IPS DF 6.9 (cell line): ENCODE measurements at regions not wholly inside any gene's neighbourhood (a gene's known extent, or its start where the extent isn't known, plus 50 kb on each side); places are given as distances from the start of the nearest gene placed in this dataset.

ENCODE experiments used
- DNase-seq: peaks from one replicate; pipeline ENCODE4 v3.0.0-alpha.2; 2013; ENCODE audit warnings: low read depth, low spot score
- H3K27ac ChIP-seq: one replicate; pipeline ENCODE4 v1.5.1; 2013; ENCODE audit warnings: low read length, control low read depth
- H3K27me3 ChIP-seq: 2 replicates; pipeline ENCODE4 v1.6.1; 2013; ENCODE audit warnings: mild to moderate bottlenecking, low read length; ENCODE audit not compliant: control insufficient read depth, insufficient read depth
- H3K36me3 ChIP-seq: 2 replicates; pipeline ENCODE4 v1.6.1; 2013; ENCODE audit warnings: low read length; ENCODE audit not compliant: control insufficient read depth, insufficient read depth
- H3K4me1 ChIP-seq: 2 replicates; pipeline ENCODE4 v1.6.1; 2013; ENCODE audit warnings: low read length; ENCODE audit not compliant: control insufficient read depth, insufficient read depth
- H3K4me3 ChIP-seq: 2 replicates; pipeline ENCODE4 v1.5.1; 2013; ENCODE audit warnings: mild to moderate bottlenecking, low read length
- H3K9me3 ChIP-seq: 2 replicates; pipeline ENCODE4 v1.6.1; 2013; ENCODE audit warnings: low read length, inconsistent platforms; ENCODE audit not compliant: control insufficient read depth, insufficient read depth
- WGBS: extraction: QIAGEN DNeasy Blood & Tissue Kit; methylation state at CpG from one replicate; pipeline ENCODE4 v1.1.7; 2013; ENCODE audit warnings: mixed read lengths, missing lambda C conversion rate; ENCODE audit not compliant: insufficient read length, insufficient coverage; 5-methylcytosine and 5-hydroxymethylcytosine counted together

DNA sequence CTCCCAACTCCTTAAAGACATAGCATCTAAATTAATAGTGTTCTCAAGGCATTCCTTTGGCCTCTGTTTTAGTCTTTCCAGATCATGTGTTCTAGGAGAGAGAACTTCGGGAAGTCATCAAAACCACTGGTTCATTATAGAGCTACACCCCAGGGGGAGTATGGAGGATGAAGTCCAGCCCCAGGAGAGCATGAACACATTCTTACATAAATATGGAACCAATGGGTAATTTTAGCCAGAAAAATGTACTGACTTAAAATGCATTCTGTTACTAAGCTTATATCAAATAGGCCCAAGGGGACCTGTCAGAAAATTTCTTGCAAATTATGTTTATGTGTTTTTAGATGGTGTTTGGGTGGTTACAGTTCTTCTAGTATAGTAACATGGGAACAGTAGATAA, 165.2 kb downstream of the NTMT2 start:
- peaks cover 3% of the 10 kb centered on the region; the same call in 1 of the 2 replicates for H3K4me1 ChIP-seq
- H3K36me3 ChIP-seq: no peaks in the 10 kb centered on the region
- no peak overlapping the region for H3K4me3 ChIP-seq
- no peaks in the 10 kb centered on the region for H3K9me3 ChIP-seq
- WGBS: no CpG with 5 or more reads among the region's 1 CpG
- DNase-seq: no peak
- no peak overlapping the region for H3K27ac ChIP-seq
- H3K27me3 ChIP-seq: no peaks in the 10 kb centered on the region

DNA sequence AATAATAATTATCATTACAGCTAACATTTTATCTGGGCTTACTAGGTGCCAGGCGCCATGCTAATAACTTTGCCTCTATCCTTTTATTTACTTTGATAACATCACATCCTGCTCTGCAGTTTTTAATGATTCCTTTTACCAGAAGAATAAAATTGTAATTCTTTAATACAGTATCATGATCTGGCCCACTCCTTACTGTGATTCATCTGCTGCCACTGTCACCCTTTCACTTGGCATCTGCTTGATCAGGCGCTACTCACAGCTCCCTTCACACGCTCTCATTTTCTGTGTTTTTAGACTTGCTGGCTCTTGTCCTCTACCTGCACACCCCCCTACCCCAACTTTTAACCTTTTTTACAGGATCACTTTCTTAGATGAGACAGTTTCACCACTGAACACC, 167.5 kb downstream of the NTMT2 start:
- no peak overlapping the region for H3K27ac ChIP-seq
- DNase-seq: no peak
- no peak overlapping the region for H3K4me3 ChIP-seq
- H3K27me3 ChIP-seq: no peaks in the 10 kb centered on the region
- WGBS: no CpG with 5 or more reads among the region's 3 CpGs
- H3K4me1 ChIP-seq: peaks cover 3% of the 10 kb centered on the region; the same call in 1 of the 2 replicates
- no peaks in the 10 kb centered on the region for H3K36me3 ChIP-seq
- no peaks in the 10 kb centered on the region for H3K9me3 ChIP-seq

DNA sequence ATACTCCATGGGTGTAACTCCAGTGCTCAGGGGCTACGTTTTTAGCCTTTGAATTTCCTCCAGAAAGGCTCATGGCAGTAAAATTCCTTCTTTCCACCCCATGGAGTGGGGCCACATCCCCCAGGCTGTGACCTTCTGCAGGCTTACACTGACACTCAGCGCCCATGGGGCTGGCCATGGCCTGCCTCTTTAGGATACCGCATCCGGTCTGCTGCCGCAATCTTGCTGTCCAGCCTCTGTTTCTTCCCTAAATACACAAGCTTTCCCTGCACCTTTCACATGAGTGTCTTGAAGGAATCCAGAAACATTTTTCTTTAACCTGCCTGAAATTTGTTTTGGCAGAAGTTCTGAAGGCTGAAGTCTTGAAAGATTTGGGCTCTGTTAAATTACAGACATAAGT, 170.5 kb downstream of the NTMT2 start:
- no peaks in the 10 kb centered on the region for H3K9me3 ChIP-seq
- no peak overlapping the region for H3K27ac ChIP-seq
- no peak for DNase-seq
- no peaks in the 10 kb centered on the region for H3K4me1 ChIP-seq
- no peaks in the 10 kb centered on the region for H3K36me3 ChIP-seq
- no CpG with 5 or more reads among the region's 5 CpGs for WGBS
- no peak overlapping the region for H3K4me3 ChIP-seq
- no peaks in the 10 kb centered on the region for H3K27me3 ChIP-seq

DNA sequence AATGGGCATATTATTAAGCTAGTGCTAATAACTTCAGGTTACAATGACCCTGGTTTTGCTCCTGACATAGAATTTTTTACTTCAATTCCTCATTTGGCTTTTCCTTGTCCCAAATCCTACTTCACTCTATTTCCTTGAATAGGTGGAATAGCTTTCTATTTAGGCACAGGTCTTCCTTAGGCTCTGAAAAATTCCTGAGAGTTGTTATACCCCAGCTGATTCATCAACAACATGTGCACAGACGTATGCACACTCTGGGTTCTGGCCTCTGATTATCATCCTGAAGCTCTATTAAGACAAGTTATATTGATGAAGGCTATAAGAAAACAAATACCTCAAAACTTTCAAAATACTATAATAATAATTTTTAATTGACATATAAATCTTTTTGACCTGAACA, 172.4 kb downstream of the NTMT2 start:
- H3K9me3 ChIP-seq: no peaks in the 10 kb centered on the region
- no CpG with 5 or more reads among the region's 1 CpG for WGBS
- H3K4me1 ChIP-seq: no peaks in the 10 kb centered on the region
- no peak overlapping the region for H3K4me3 ChIP-seq
- H3K27ac ChIP-seq: no peak overlapping the region
- H3K27me3 ChIP-seq: no peaks in the 10 kb centered on the region
- no peaks in the 10 kb centered on the region for H3K36me3 ChIP-seq
- DNase-seq: no peak

DNA sequence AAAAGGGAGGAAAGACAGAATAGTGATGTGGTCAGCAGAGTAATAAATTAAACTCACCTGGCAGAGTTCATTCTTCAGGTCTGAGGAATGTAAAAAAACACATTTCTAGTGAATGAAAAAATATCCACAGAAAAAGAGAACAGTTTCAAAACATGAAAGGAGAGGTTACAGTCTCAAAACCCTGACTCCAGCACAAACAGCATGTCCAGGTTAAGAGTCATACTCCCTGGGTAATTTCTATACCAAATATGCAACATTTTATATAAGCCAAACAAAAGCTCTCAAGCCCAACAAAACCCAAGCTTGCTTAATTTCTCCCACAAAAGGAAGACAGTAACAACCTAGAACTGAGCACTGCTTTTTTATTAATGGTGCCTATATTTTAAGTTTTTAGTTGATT, 173.0 kb downstream of the NTMT2 start:
- no peak for DNase-seq
- no peaks in the 10 kb centered on the region for H3K27me3 ChIP-seq
- H3K27ac ChIP-seq: no peak overlapping the region
- H3K4me3 ChIP-seq: no peak overlapping the region
- H3K4me1 ChIP-seq: no peaks in the 10 kb centered on the region
- H3K9me3 ChIP-seq: no peaks in the 10 kb centered on the region
- no peaks in the 10 kb centered on the region for H3K36me3 ChIP-seq

DNA sequence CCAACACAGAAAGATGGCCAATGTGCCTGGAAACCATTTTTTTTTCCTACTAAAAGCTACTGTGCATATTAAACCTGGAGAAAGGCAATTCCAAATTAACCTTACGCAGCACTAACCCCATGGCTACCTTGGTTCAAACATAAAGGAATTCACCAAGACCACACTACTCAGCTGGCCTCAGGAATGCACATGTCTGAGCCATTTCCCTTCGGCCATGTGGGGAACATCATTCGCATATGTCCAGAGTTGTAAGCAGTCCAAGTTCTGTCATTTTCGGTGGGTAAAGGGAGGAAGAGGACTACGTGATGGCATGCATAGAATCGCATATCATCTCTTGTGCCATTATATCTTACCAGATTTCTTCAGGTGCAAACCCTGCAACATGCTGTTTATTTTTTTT, 175.4 kb downstream of the NTMT2 start:
- Histone ChIP-seq H3K27ac (no peak overlapping the region), H3K4me3 (no peak overlapping the region), H3K36me3 (no peaks in the 10 kb centered on the region), H3K9me3 (no peaks in the 10 kb centered on the region), H3K4me1 (no peaks in the 10 kb centered on the region), H3K27me3 (no peaks in the 10 kb centered on the region)
- no CpG with 5 or more reads among the region's 6 CpGs for WGBS
- DNase-seq: no peak

DNA sequence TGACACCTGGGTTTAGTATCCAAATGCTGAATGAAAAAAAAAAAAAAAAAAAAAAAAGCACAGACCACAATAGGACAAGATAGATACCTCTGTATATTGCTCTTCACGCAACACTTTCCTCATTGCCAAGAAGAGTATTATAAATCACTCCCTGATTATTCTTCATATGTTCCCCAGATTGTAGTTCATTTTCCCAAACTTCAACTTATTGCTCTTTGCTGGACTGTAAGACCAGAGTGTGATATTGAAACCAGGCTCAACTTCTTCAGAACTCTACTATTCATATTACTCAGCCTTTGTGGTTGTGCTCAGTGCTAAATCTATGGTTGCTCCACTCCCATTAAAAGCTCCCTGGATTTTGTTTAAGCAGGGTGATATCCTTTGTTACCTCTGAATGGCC, 180.4 kb downstream of the NTMT2 start:
- no peak for DNase-seq
- WGBS: no CpG with 5 or more reads among the region's 1 CpG
- Histone ChIP-seq H3K9me3 (no peaks in the 10 kb centered on the region), H3K27me3 (no peaks in the 10 kb centered on the region), H3K36me3 (no peaks in the 10 kb centered on the region), H3K4me3 (no peak overlapping the region), H3K4me1 (no peaks in the 10 kb centered on the region), H3K27ac (no peak overlapping the region)

DNA sequence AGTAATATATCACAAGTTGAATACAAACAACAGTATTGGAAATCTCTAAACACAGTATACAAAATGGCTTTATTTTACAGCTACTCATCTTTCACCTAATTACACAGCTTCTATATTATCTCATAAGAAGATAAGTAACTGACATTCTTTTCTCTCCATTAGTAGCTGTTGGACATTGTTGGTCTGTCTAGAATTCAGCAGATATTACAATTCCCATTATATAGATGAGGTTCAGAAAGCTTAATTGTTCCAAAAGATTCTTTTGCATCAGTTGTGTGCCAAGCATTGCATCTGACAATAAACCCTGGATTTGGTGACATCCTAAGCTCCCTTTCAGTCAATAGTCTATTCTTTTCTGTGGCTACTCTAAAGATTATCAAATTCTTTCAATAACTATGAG, 187.0 kb downstream of the NTMT2 start:
- H3K4me3 ChIP-seq: no peak overlapping the region
- H3K9me3 ChIP-seq: no peaks in the 10 kb centered on the region
- H3K27me3 ChIP-seq: no peaks in the 10 kb centered on the region
- H3K36me3 ChIP-seq: no peaks in the 10 kb centered on the region
- no peak overlapping the region for H3K27ac ChIP-seq
- no peak for DNase-seq
- H3K4me1 ChIP-seq: no peaks in the 10 kb centered on the region

DNA sequence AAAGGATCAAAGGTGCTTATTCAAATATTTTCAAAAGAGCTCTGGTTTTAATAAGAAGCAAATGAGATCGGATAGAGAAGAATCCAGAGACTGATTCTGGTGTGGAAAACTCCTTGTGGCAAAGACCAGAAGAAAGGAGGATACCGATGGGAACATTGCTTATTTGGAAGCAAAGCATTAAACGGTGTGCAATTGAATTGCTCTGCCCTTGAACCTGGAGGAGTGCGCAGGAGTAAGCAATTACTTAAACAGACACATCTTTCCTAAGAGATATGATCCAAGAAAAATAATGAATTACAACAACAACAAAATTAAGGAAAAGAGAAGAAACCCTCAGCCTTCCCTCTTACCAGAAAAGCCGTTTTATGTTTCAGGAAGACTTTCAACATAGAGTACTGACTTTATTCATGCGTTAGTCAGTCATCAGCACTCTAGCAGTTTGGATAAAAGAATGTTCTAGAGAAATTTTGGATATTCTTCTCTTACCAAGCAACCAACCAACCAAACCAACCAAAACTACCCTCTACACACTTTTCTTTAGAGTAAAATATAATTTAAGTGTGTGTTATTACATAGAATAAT, 191.7 kb downstream of the NTMT2 start:
- no peaks in the 10 kb centered on the region for H3K27me3 ChIP-seq
- no peak overlapping the region for H3K4me3 ChIP-seq
- DNase-seq: no peak
- no CpG with 5 or more reads among the region's 6 CpGs for WGBS
- no peaks in the 10 kb centered on the region for H3K36me3 ChIP-seq
- no peaks in the 10 kb centered on the region for H3K4me1 ChIP-seq
- H3K27ac ChIP-seq: no peak overlapping the region
- H3K9me3 ChIP-seq: no peaks in the 10 kb centered on the region

DNA sequence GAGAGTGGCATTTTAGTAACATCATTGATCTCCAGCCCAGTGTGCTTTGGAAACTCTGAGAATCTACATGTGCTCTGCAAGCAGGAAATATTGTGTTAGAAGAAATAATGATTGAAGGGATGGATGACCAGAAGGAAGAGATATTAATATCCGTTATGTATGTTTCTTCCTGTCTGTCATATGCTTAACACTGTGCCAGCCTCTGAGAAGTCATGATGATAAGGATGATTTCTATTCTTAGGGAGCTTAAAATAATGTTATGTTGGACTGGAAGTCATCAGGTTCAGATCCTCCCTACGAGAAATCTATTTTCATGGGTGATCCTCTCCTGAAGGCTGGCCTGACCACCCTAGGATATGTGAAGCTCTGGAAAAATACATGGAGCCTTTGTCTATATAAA, 192.4 kb upstream of the GORAB start:
- H3K27me3 ChIP-seq: no peaks in the 10 kb centered on the region
- H3K36me3 ChIP-seq: no peaks in the 10 kb centered on the region
- H3K9me3 ChIP-seq: no peaks in the 10 kb centered on the region
- WGBS: no CpG with 5 or more reads among the region's 2 CpGs
- no peaks in the 10 kb centered on the region for H3K4me1 ChIP-seq
- no peak overlapping the region for H3K27ac ChIP-seq
- no peak for DNase-seq
- H3K4me3 ChIP-seq: no peak overlapping the region

DNA sequence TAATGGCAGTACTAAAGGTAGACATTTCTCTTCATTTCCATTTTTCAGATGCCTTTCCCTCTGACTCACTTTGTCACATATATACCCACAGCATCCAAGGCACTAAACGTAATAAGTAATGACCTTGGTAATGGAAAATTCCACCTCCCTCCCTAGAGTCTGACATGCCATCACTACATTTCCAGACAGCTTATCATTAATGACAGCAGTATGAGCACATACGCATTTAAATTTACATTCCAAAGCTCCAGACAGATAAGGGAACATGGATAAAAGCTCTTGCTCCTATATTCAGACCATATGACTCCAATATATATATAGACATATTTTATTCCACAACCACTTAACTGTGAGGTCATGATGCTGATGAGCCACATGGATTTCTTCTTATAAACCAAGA, 191.7 kb upstream of the GORAB start:
- Histone ChIP-seq H3K4me1 (no peaks in the 10 kb centered on the region), H3K4me3 (no peak overlapping the region), H3K27me3 (no peaks in the 10 kb centered on the region), H3K27ac (no peak overlapping the region), H3K9me3 (no peaks in the 10 kb centered on the region), H3K36me3 (no peaks in the 10 kb centered on the region)
- DNase-seq: no peak
- WGBS: no CpG with 5 or more reads among the region's 2 CpGs
